K562 (cell line): ENCODE measurements at regions not wholly inside any gene's neighbourhood (a gene's known extent, or its start where the extent isn't known, plus 50 kb on each side); places are given as distances from the start of the nearest gene placed in this dataset.
"Not testable (repeated sequence)": the region's sequence is repeated elsewhere in the genome, so short reads cannot be mapped to it uniquely, and the experiment has no call there.

Source experiments
- ATAC-seq: fragments of 200-7000 bp; cut with Tn5 transposase; 3 replicates; pipeline ENCODE4 v1.9.1; 2020; ENCODE audit warnings: moderate library complexity
- BruUV-seq: library from RNA; stranded (reverse); fragments of 400-500 nt; replicated peaks from 2 replicates; lab custom pipeline; 2021; lab: Mats Ljungman, UMichigan
- CTCF ChIA-PET: fragments of 300-600 bp; formaldehyde crosslinking; extraction: SDS; loops from one replicate; lab custom pipeline; 2021; ENCODE audit warnings: low intra/inter-chr PET ratio; lab: Yijun Ruan, JAX
- POLR2A ChIA-PET: fragments of 300-600, 350-650 bp; sonication (Branson Sonifier 250); formaldehyde crosslinking; extraction: SDS; loops from one replicate; lab custom pipeline; 2021; ENCODE audit warnings: antibody characterized with exemption, inconsistent platforms; lab: Yijun Ruan, JAX
- DNase-seq, 4 experiments: peaks; one replicate each; pipeline versions ENCODE4 v3.0.0 to v3.0.0-alpha.2; 2011 to 2018; ENCODE audit warnings: low spot score in 3 of 4, mixed read lengths in 3 of 4; ENCODE audit errors: extremely low read depth in 1 of 4
- FAIRE-seq: peaks from 2 replicates; lab custom pipeline; 2011; peaks lifted over from hg19 to GRCh38; lab: Jason Lieb, UNC
- H2AFZ ChIP-seq: 2 replicates; pipeline ENCODE4 v1.6.0; 2011; ENCODE audit warnings: low read depth, low read length, control low read depth, inconsistent platforms
- H3K27ac ChIP-seq: fragments of 200-600 bp; 3 replicates; pipeline ENCODE4 v1.8.0; 2011; ENCODE audit warnings: low read depth, mild to moderate bottlenecking, control low read depth, inconsistent platforms, low read length, moderate library complexity, mixed read lengths; ENCODE audit errors: extremely low read depth
- H3K27me3 ChIP-seq, 2 experiments: fragments of 300-600 bp in 1 of 2; 2 replicates in 1 of 2; 3 replicates in 1 of 2; pipeline versions ENCODE4 v1.6.0 to v1.8.0; 2011; ENCODE audit warnings: inconsistent platforms in 2 of 2, low read length in 2 of 2, mild to moderate bottlenecking in 1 of 2, mixed read lengths in 1 of 2, moderate library complexity in 1 of 2; ENCODE audit not compliant: control insufficient read depth in 2 of 2, insufficient read depth in 2 of 2
- H3K36me3 ChIP-seq: fragments of 300-600 bp; 3 replicates; pipeline ENCODE4 v1.8.0; 2011; ENCODE audit warnings: mild to moderate bottlenecking, low read length, inconsistent platforms; ENCODE audit not compliant: control insufficient read depth, insufficient read depth
- H3K4me1 ChIP-seq, 2 experiments: fragments of 200-600 bp in 1 of 2; replicated peaks in 1 of 2; 2 replicates in 1 of 2; 3 replicates in 1 of 2; pipeline versions ENCODE4 v1.5.1 to v1.8.0; 2011; ENCODE audit warnings: inconsistent platforms in 2 of 2, low read length in 2 of 2, mild to moderate bottlenecking in 1 of 2, mixed read lengths in 1 of 2, moderate library complexity in 1 of 2; ENCODE audit not compliant: control insufficient read depth in 2 of 2, insufficient read depth in 2 of 2
- H3K4me2 ChIP-seq: 2 replicates; pipeline ENCODE4 v1.6.1; 2011; ENCODE audit warnings: low read length, control low read depth, inconsistent platforms, mixed read lengths; ENCODE audit not compliant: insufficient read depth
- H3K4me3 ChIP-seq: fragments of 200-600 bp; sonication (generic), shearing (Covaris generic); 2 replicates; pipeline ENCODE4 v1.5.1; 2016; ENCODE audit warnings: control low read depth, inconsistent platforms
- H3K79me2 ChIP-seq: fragments of 200-600 bp; 3 replicates; pipeline ENCODE4 v1.8.0; 2011; ENCODE audit warnings: low read length, inconsistent platforms; ENCODE audit not compliant: control insufficient read depth, insufficient read depth
- H3K9ac ChIP-seq, 2 experiments: 2 replicates each; pipeline versions ENCODE4 v1.6.0 to v1.6.1; 2011; ENCODE audit warnings: low read depth in 2 of 2, low read length in 2 of 2, control low read depth in 1 of 2, inconsistent platforms in 1 of 2, mild to moderate bottlenecking in 1 of 2, mixed read lengths in 1 of 2; ENCODE audit not compliant: insufficient read depth in 1 of 2
- H3K9me1 ChIP-seq: one replicate; pipeline ENCODE4 v1.6.0; 2011; ENCODE audit warnings: inconsistent platforms, mild to moderate bottlenecking, low read length, moderate library complexity; ENCODE audit not compliant: control insufficient read depth, insufficient read depth
- H3K9me3 ChIP-seq: replicated peaks from 2 replicates; pipeline ENCODE4 v1.5.1; 2011; ENCODE audit warnings: low read depth, low read length, inconsistent platforms; ENCODE audit not compliant: control insufficient read depth, insufficient read depth
- H4K20me1 ChIP-seq: replicated peaks from 2 replicates; pipeline ENCODE4 v1.6.1; 2011; ENCODE audit warnings: low read length, inconsistent platforms, mixed read lengths; ENCODE audit not compliant: control insufficient read depth, insufficient read depth
- CHD4 ChIP-seq: fragments of 200-600 bp; sonication (generic); IDR thresholded peaks from 3 replicates; pipeline ENCODE4 v1.6.1; 2012; ENCODE audit warnings: low read depth, mild to moderate bottlenecking, mixed read lengths, low read length, inconsistent platforms; ENCODE audit not compliant: insufficient read depth, insufficient replicate concordance, poor library complexity, severe bottlenecking
- FOSL1 ChIP-seq: fragments of 200-800 bp; sonication (Bioruptor generic); conservative IDR thresholded peaks from 2 replicates; pipeline ENCODE4 v1.6.1; 2016; ENCODE audit warnings: missing genetic modification characterization, missing compliant biosample characterization
- HNRNPH1 ChIP-seq: fragments of 200-400 bp; formaldehyde crosslinking; optimal IDR thresholded peaks from 2 replicates; pipeline ENCODE3; 2017; ENCODE audit warnings: low read depth, mild to moderate bottlenecking, low read length, moderate library complexity
- JUN ChIP-seq, 2 experiments: sonication (generic) in 1 of 2; formaldehyde crosslinking in 1 of 2; IDR thresholded peaks; 2 replicates each; pipeline versions ENCODE4 v1.6.1 to v1.8.0; 2012 to 2022; ENCODE audit warnings: borderline replicate concordance in 2 of 2, mild to moderate bottlenecking in 2 of 2, improper control_type of control experiment in 1 of 2, low read depth in 1 of 2, low read length in 1 of 2, missing genetic modification reagents in 1 of 2
- KHSRP ChIP-seq: fragments of 450-650 bp; IDR thresholded peaks from 2 replicates; pipeline ENCODE4 v1.6.1; 2017
- KLF16 ChIP-seq: IDR thresholded peaks from 2 replicates; pipeline ENCODE4 v1.6.1; 2016; ENCODE audit warnings: antibody characterized with exemption
- MAZ ChIP-seq, 2 experiments: fragments of 450-650 bp in 1 of 2; sonication (generic) in 1 of 2; formaldehyde crosslinking; IDR thresholded peaks in 1 of 2; conservative IDR thresholded peaks in 1 of 2; 2 replicates each; pipeline versions ENCODE4 v1.4.0 to v1.5.0; 2020; ENCODE audit warnings: mild to moderate bottlenecking in 1 of 2, missing genetic modification reagents in 1 of 2
- PYGO2 ChIP-seq: fragments of 450-650 bp; IDR thresholded peaks from 2 replicates; pipeline ENCODE4 v1.6.1; 2016; ENCODE audit warnings: mild to moderate bottlenecking, missing genetic modification characterization, moderate library complexity, missing compliant biosample characterization
- STAT5A ChIP-seq: IDR thresholded peaks from 2 replicates; pipeline ENCODE4 v1.6.1; 2012; ENCODE audit warnings: low read length, inconsistent platforms, borderline replicate concordance
- TAF7 ChIP-seq: fragments of 450-650 bp; IDR thresholded peaks from 2 replicates; pipeline ENCODE4 v1.6.1; 2016; ENCODE audit warnings: missing genetic modification characterization, missing compliant biosample characterization
- TOE1 ChIP-seq, 2 experiments: fragments of 450-650 bp in 1 of 2; sonication (generic) in 1 of 2; formaldehyde crosslinking in 1 of 2; IDR thresholded peaks; 2 replicates each; pipeline versions ENCODE4 v1.7.1 to v1.8.0; 2016 to 2022; ENCODE audit warnings: borderline replicate concordance in 2 of 2, mild to moderate bottlenecking in 2 of 2, antibody characterized with exemption in 1 of 2, inconsistent platforms in 1 of 2, low read depth in 1 of 2, missing genetic modification reagents in 1 of 2, moderate library complexity in 1 of 2
- TRIM28 ChIP-seq: fragments of 450-650 bp; IDR thresholded peaks from 2 replicates; pipeline ENCODE4 v1.6.1; 2017
- ZFPM2 ChIP-seq: fragments of 250-450 bp; sonication (Bioruptor Pico); IDR thresholded peaks from 2 replicates; pipeline ENCODE4 v1.5.1; 2022; ENCODE audit warnings: mild to moderate bottlenecking
- ZNF444 ChIP-seq: fragments of 250-450 bp; sonication (Bioruptor Pico); IDR thresholded peaks from 2 replicates; pipeline ENCODE4 v1.4.0; 2020; ENCODE audit warnings: mild to moderate bottlenecking, moderate library complexity
- ZSCAN32 ChIP-seq: fragments of 450-650 bp; formaldehyde crosslinking; IDR thresholded peaks from 2 replicates; pipeline ENCODE4 v1.4.0; 2020; ENCODE audit warnings: mild to moderate bottlenecking, moderate library complexity
- WGBS: fragments of 100-300 bp; shearing (Covaris generic); methylation state at CpG from one replicate; pipeline ENCODE4 v1.1.6; 2016; ENCODE audit warnings: low coverage, mixed read lengths; ENCODE audit not compliant: insufficient coverage; ENCODE audit errors: missing lambda C conversion rate; 5-methylcytosine and 5-hydroxymethylcytosine counted together
- in situ Hi-C: fragments of 300-500 bp; cut with MboI; formaldehyde crosslinking; loops from 4 replicates; pipeline ENCODE4 v1.15.0; 2018; ENCODE audit warnings: inconsistent platforms, mixed read lengths
- intact Hi-C: fragments of 100-400 bp; cut with micrococcal nuclease; formaldehyde crosslinking; loops from 2 replicates; pipeline ENCODE4 v1.14.2; 2022
- TF ChIP-seq, protein P1 (sequence below): fragments of 450-650 bp; formaldehyde crosslinking; IDR thresholded peaks from 2 replicates; pipeline ENCODE4 v1.4.0; 2020; ENCODE audit warnings: mild to moderate bottlenecking

DNA sequence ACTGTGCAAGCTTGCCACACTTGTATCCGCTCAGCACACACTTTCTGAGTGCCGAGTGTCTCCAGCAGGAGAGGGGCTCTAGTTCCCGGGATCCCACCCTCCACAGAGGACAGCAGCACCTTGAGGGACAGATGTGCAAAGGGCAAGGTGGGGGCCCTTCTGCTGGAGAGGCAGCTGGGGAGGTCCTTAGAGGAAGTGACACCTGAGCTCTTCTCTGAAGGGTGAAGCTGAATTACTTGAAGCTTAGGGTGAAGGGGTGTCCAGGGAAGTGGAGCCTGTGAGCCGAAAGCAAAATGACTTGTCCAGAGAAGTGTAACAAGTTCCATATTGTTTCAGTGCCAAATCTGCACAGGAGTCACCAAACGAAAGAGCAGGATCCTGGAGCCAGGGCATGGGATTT lies 136.3 kb upstream of the DUSP22 start:
- Histone ChIP-seq H3K4me1 (no peaks in the 10 kb centered on the region; a peak in 1 of 5 replicates), H3K79me2 (no peaks in the 10 kb centered on the region), H4K20me1 (no peaks in the 10 kb centered on the region), H3K9me1 (no peaks in the 10 kb centered on the region), H3K9me3 (no peaks in the 10 kb centered on the region), H3K27me3 (peaks cover 0 to 5% of the 10 kb centered on the region in 2 experiments; a peak in 1 of 5 replicates), H3K4me3 (no peak overlapping the region), H3K27ac (no peak overlapping the region), H3K9ac (no peak overlapping the region), H3K4me2 (no peak overlapping the region), H2AFZ (no peak overlapping the region), H3K36me3 (no peaks in the 10 kb centered on the region)
- TF ChIP-seq TOE1 (IDR thresholded peaks at IDR 0.05; ENCODE audit: borderline replicate concordance), result no peak
- no peak for TF ChIP-seq TOE1 (CRISPR knock-in tag; IDR thresholded peaks at IDR 0.05; ENCODE audit: borderline replicate concordance, low read depth)
- no peak for TF ChIP-seq CHD4
- TF ChIP-seq FOSL1 (tag), result no peak
- no peak for TF ChIP-seq PYGO2 (tag)
- no peak for TF ChIP-seq ZFPM2 (CRISPR knock-in tag)
- no peak for TF ChIP-seq ZSCAN32 (CRISPR knock-in tag)
- no peak for TF ChIP-seq ZNF444
- no peak for TF ChIP-seq KLF16
- TF ChIP-seq HNRNPH1, result no peak
- TF ChIP-seq STAT5A, result no peak
- TF ChIP-seq, protein P1, sequence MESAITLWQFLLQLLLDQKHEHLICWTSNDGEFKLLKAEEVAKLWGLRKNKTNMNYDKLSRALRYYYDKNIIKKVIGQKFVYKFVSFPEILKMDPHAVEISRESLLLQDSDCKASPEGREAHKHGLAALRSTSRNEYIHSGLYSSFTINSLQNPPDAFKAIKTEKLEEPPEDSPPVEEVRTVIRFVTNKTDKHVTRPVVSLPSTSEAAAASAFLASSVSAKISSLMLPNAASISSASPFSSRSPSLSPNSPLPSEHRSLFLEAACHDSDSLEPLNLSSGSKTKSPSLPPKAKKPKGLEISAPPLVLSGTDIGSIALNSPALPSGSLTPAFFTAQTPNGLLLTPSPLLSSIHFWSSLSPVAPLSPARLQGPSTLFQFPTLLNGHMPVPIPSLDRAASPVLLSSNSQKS, result no peak
- no peak for TF ChIP-seq TRIM28
- TF ChIP-seq KHSRP, result no peak
- no peak for TF ChIP-seq TAF7 (tag)
- no peak for TF ChIP-seq JUN (IDR thresholded peaks at IDR 0.05; ENCODE audit: borderline replicate concordance, low read depth, low read length)
- TF ChIP-seq JUN (CRISPR knock-in tag; IDR thresholded peaks at IDR 0.05; ENCODE audit: borderline replicate concordance), result no peak
- no peak for TF ChIP-seq MAZ (CRISPR knock-in tag; conservative IDR thresholded peaks at IDR 0.05 in 1 of 2, IDR thresholded peaks at IDR 0.05 in 1 of 2)
- FAIRE-seq (no peak), DNase-seq (no peak), ATAC-seq (no peak)
- WGBS, result 2% methylated on average over 5 of the region's 5 CpGs
- intact Hi-C loops, result no loop called here
- BruUV-seq, result no TSS peak
- in situ Hi-C loops, result no loop called here
- ChIA-PET POLR2A (no interaction called here), CTCF (no interaction called here)

DNA sequence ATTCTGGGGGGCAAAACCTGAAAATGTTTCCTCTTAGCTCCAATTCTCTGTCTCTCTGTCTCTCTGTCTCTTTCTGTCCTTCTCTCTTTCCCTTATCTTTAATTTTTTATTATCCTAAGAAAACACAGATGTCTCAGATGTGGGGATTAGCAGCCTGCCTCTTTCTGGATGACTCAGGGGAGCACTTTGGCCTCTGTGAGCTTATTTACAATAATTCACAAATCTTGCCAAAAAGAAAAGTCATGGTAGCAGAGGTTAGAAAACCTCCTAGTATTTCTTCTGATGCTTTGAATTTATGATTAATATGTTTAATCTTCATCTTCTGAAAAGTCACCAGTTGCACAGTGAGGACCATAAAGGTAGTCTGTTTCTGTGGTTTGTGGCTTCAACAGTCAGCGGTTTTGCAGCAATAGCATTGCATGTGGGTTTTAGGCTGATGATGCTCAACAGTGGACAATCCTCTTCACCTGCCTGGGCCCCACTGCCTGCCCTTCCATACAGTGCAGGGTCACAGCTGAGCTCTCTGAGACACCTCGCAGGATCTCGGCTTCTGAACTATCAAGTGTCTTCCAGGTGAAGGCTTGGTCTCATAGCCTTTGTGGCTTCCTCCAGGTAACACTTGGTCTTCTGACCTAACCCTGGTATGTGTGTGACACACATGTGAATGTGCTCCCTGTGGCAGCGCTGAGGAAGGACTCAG lies 135.7 kb upstream of the DUSP22 start:
- in situ Hi-C loops, DNase-seq, CTCF ChIA-PET, H3K36me3 ChIP-seq, H3K4me2 ChIP-seq, H3K4me1 ChIP-seq, H3K9me1 ChIP-seq, H2AFZ ChIP-seq, H3K4me3 ChIP-seq, ATAC-seq, intact Hi-C loops, H3K79me2 ChIP-seq, FAIRE-seq, H3K9me3 ChIP-seq, H3K9ac ChIP-seq, POLR2A ChIA-PET, H3K27ac ChIP-seq, H3K27me3 ChIP-seq, H4K20me1 ChIP-seq, BruUV-seq: not testable (repeated sequence)
- 6% methylated on average over 4 of the region's 4 CpGs for WGBS
